Retinal pigment epithelial cell (primary cell): ENCODE measurements at regions not wholly inside any gene's neighbourhood (a gene's known extent, or its start where the extent isn't known, plus 50 kb on each side); places are given as distances from the start of the nearest gene placed in this dataset.

ENCODE experiments used
- DNase-seq: peaks from one replicate; pipeline ENCODE4 v3.0.0-alpha.2; 2010; ENCODE audit warnings: low read depth
- H3K4me3 ChIP-seq: 2 replicates; pipeline ENCODE4 v1.5.1; 2011; ENCODE audit warnings: mild to moderate bottlenecking, low read length, control low read depth, moderate library complexity
- CTCF ChIP-seq: conservative IDR thresholded peaks from 2 replicates; pipeline ENCODE4 v1.5.1; 2011; ENCODE audit warnings: low read depth, low read length, control low read depth, inconsistent platforms

GRCh38 chr4:138007572-138007971 lies 234.6 kb downstream of the SLC7A11 start:
- H3K4me3 ChIP-seq, result no peak overlapping the region
- TF ChIP-seq CTCF, result peak; percentile 53
- no peak for DNase-seq

GRCh38 chr4:138005486-138005885 lies 236.7 kb downstream of the SLC7A11 start:
- no peak for TF ChIP-seq CTCF
- no peak overlapping the region for H3K4me3 ChIP-seq
- no peak for DNase-seq

GRCh38 chr4:138003248-138003647 lies 238.9 kb downstream of the SLC7A11 start:
- DNase-seq, result no peak
- no peak for TF ChIP-seq CTCF
- no peak overlapping the region for H3K4me3 ChIP-seq

- peak; percentile 62 for DNase-seq
- TF ChIP-seq CTCF, result no peak
- H3K4me3 ChIP-seq, result no peak overlapping the region
Measured at GRCh38 chr4:137998666-137999429, 243.3 kb downstream of the SLC7A11 start.

GRCh38 chr4:137997496-137997895 lies 244.7 kb downstream of the SLC7A11 start:
- no peak for DNase-seq
- no peak for TF ChIP-seq CTCF
- no peak overlapping the region for H3K4me3 ChIP-seq

GRCh38 chr4:137994853-137995252 lies 247.3 kb downstream of the SLC7A11 start:
- no peak for TF ChIP-seq CTCF
- no peak for DNase-seq
- H3K4me3 ChIP-seq, result no peak overlapping the region

GRCh38 chr4:137993232-137993631 lies 248.9 kb downstream of the SLC7A11 start:
- TF ChIP-seq CTCF, result no peak

More at GRCh38 chr4:137993232-137993631, 248.9 kb downstream of the SLC7A11 start:
- DNase-seq, result no peak
- H3K4me3 ChIP-seq, result no peak overlapping the region
